ENCODE measurements at regions not wholly inside any gene's neighbourhood (a gene's known extent, or its start where the extent isn't known, plus 50 kb on each side); places are given as distances from the start of the nearest gene placed in this dataset.
"Not testable (repeated sequence)": the region's sequence is repeated elsewhere in the genome, so short reads cannot be mapped to it uniquely, and the experiment has no call there.

DNA sequence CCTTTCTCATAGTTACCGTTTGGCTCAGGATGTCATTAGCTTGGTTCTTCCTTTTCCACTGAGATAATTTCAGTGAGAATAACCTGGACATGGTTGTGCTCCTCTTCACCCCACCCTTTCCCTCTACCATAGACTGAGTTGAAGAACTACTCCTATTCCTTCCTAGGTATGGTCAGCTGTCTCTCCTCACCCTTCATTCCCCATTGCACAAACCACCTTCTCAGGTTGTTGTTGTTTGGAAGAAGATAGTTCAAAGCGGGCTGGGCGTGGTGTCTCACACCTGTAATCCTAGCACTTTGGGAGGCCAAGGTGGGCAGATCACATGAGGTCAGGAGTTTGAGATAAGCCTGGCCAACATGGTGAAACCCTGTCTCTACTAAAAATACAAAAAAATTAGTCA, 168.0 kb upstream of the TBL1XR1 start:
- H3K4me3 ChIP-seq (ENCODE audit: extremely low read depth in 1 of 4, insufficient read depth in 2 of 4, low read depth in 3 of 4, low read length in 4 of 4); H3K79me1 ChIP-seq (ENCODE audit: low read depth, low read length); H2BK12ac ChIP-seq (ENCODE audit: low read depth, low read length); H2AK5ac ChIP-seq (ENCODE audit: low read depth, low read length); H3K36me3 ChIP-seq (ENCODE audit: control insufficient read depth in 2 of 4, insufficient read depth in 4 of 4, low read length in 3 of 4); H2BK15ac ChIP-seq (ENCODE audit: low read length); H3K79me2 ChIP-seq (ENCODE audit: control insufficient read depth in 1 of 2, insufficient read depth in 2 of 2, low read length in 2 of 2); H4K5ac ChIP-seq (ENCODE audit: insufficient read length, low read depth, low read length); DNase-seq (ENCODE audit: low read depth in 1 of 2, low spot score in 2 of 2); H2BK5ac ChIP-seq (ENCODE audit: low read depth, low read length); H4K20me1 ChIP-seq (replicated peaks in 1 of 2; ENCODE audit: control insufficient read depth in 1 of 2, insufficient read depth in 2 of 2, low read length in 2 of 2); H3K18ac ChIP-seq (ENCODE audit: extremely low read depth, low read length); H3K56ac ChIP-seq (replicated peaks; ENCODE audit: insufficient read length, low read depth, low read length); H3K27ac ChIP-seq (ENCODE audit: low read depth, low read length); H3K27me3 ChIP-seq (replicated peaks in 1 of 4; ENCODE audit: control insufficient read depth in 3 of 4, extremely low read depth in 1 of 4, insufficient read depth in 3 of 4, low read length in 3 of 4); H3K4ac ChIP-seq (replicated peaks; ENCODE audit: insufficient read length, low read depth, low read length); H4K91ac ChIP-seq (replicated peaks; ENCODE audit: insufficient read length, low read length); H3K23ac ChIP-seq (ENCODE audit: insufficient read length); H2BK120ac ChIP-seq (replicated peaks; ENCODE audit: low read depth, low read length); H3K23me2 ChIP-seq (ENCODE audit: low read depth, low read length); H2AFZ ChIP-seq (ENCODE audit: low read length); H3K9me3 ChIP-seq (ENCODE audit: insufficient read depth in 2 of 2, low read depth in 1 of 2, low read length in 1 of 2); H3K4me2 ChIP-seq (ENCODE audit: insufficient read depth in 1 of 2, low read depth in 2 of 2, low read length in 2 of 2); POLR2A ChIA-PET (ENCODE audit: partially characterized antibody); H3K9ac ChIP-seq (replicated peaks in 1 of 4; ENCODE audit: extremely low read depth in 1 of 4, low read depth in 3 of 4, low read length in 3 of 4); H3K14ac ChIP-seq (ENCODE audit: insufficient read length); H2BK20ac ChIP-seq (ENCODE audit: low read length); H4K8ac ChIP-seq (ENCODE audit: extremely low read depth, insufficient read depth, low read length); FAIRE-seq: not testable (repeated sequence)
- peaks cover 0 to 13% (median 5%) of the 10 kb centered on the region in 4 experiments; a peak in 4 of 7 replicates for H3K4me1 ChIP-seq (replicated peaks in 1 of 4; ENCODE audit: control insufficient read depth in 3 of 4, insufficient read depth in 4 of 4, low read length in 3 of 4)
- 97% methylated on average over 3 of the region's 3 CpGs; no CpG with 5 or more reads in 1 of the 2 experiments for WGBS, 2 experiments (ENCODE audit: extremely low coverage in 1 of 2, insufficient coverage in 1 of 2, insufficient read length in 1 of 2, insufficient replicate concordance in 2 of 2, low coverage in 1 of 2, low lambda C conversion rate in 2 of 2, missing lambda C conversion rate in 1 of 2)
- CTCF ChIA-PET (ENCODE audit: partially characterized antibody) = interaction anchor here (0.6 to 1.3 kb wide), 2 partner anchors 412 to 640 kb away, joined by 3 to 4 read pairs; no protein-coding TSS in a partner anchor
